ENCODE measurements at regions not wholly inside any gene's neighbourhood (a gene's known extent, or its start where the extent isn't known, plus 50 kb on each side); places are given as distances from the start of the nearest gene placed in this dataset.

- no peak for TF ChIP-seq CTCF (tag by site-specific recombination; IDR thresholded peaks at IDR 0.05)
- TF ChIP-seq ZSCAN5A (tag by site-specific recombination; IDR thresholded peaks at IDR 0.05) = no peak
- TF ChIP-seq SP7 (tag by site-specific recombination; IDR thresholded peaks at IDR 0.05) = no peak
- TF ChIP-seq ZNF302 (tag by site-specific recombination; IDR thresholded peaks at IDR 0.05; ENCODE audit: low read depth) = no peak
- no peak for TF ChIP-seq BCL11B (tag by site-specific recombination; IDR thresholded peaks at IDR 0.05; ENCODE audit: low read depth)
- TF ChIP-seq ZNF404 (tag by site-specific recombination; IDR thresholded peaks at IDR 0.05) = no peak
- TF ChIP-seq ZNF747 (tag by site-specific recombination; IDR thresholded peaks at IDR 0.05) = no peak
- TF ChIP-seq ZNF146 (tag by site-specific recombination; IDR thresholded peaks at IDR 0.05) = no peak
- no peak for TF ChIP-seq ZNF132 (tag by site-specific recombination; IDR thresholded peaks at IDR 0.05; ENCODE audit: borderline replicate concordance)
- TF ChIP-seq BCL11A (tag by site-specific recombination; IDR thresholded peaks at IDR 0.05; ENCODE audit: low read depth) = no peak
- TF ChIP-seq ZSCAN30 (tag by site-specific recombination; IDR thresholded peaks at IDR 0.05) = no peak
- no peak for TF ChIP-seq ZNF776 (tag by site-specific recombination; IDR thresholded peaks at IDR 0.05; ENCODE audit: borderline replicate concordance)
- no peak for TF ChIP-seq ZBTB49 (tag by site-specific recombination; IDR thresholded peaks at IDR 0.05; ENCODE audit: low read depth)
Measured at GRCh38 chr14:38592764-38593442, 337.0 kb upstream of the CLEC14A start.

All from HEK293 (cell line).